GM12878 (cell line): ENCODE measurements at regions not wholly inside any gene's neighbourhood (a gene's known extent, or its start where the extent isn't known, plus 50 kb on each side); places are given as distances from the start of the nearest gene placed in this dataset.
"Not testable (repeated sequence)": the region's sequence is repeated elsewhere in the genome, so short reads cannot be mapped to it uniquely, and the experiment has no call there.

ENCODE experiments used
- ATAC-seq: fragments of 200-7000 bp; cut with Tn5 transposase; 3 replicates; pipeline ENCODE4 v1.9.1; 2020; ENCODE audit warnings: mild to moderate bottlenecking, moderate library complexity
- BruUV-seq: library from RNA; stranded (reverse); fragments of 400-500 nt; replicated peaks from 2 replicates; lab custom pipeline; 2021; lab: Mats Ljungman, UMichigan
- CTCF ChIA-PET: fragments of 300-600 bp; sonication (Branson Sonifier 250); formaldehyde crosslinking; extraction: SDS; loops from one replicate; lab custom pipeline; 2021; ENCODE audit warnings: inconsistent platforms; lab: Yijun Ruan, JAX
- POLR2A ChIA-PET: fragments of 350-600 bp; formaldehyde crosslinking; extraction: SDS; loops from one replicate; lab custom pipeline; 2021; ENCODE audit warnings: inconsistent platforms; lab: Charles Lee
- RAD21 ChIA-PET: fragments of 300-600 bp; sonication (Branson Sonifier 250); formaldehyde crosslinking; loops from one replicate; lab custom pipeline; 2023; ENCODE audit warnings: antibody characterized with exemption; ENCODE audit not compliant: unreplicated experiment; lab: Charles Lee
- SMC1A ChIA-PET: fragments of 300-600 bp; sonication (Branson Sonifier 250); formaldehyde crosslinking; loops from one replicate; lab custom pipeline; 2023; ENCODE audit not compliant: unreplicated experiment, uncharacterized antibody; lab: Charles Lee
- DNase-seq: peaks from one replicate; pipeline ENCODE4 v3.0.0-alpha.2; 2011; ENCODE audit warnings: low read depth, low spot score
- FAIRE-seq: peaks from 3 replicates; lab custom pipeline; 2011; peaks lifted over from hg19 to GRCh38; lab: Jason Lieb, UNC
- H2AFZ ChIP-seq: 2 replicates; pipeline ENCODE4 v1.6.0; 2011; ENCODE audit warnings: low read depth, low read length, control low read depth; ENCODE audit not compliant: control insufficient read depth
- H3K27ac ChIP-seq: 2 replicates; pipeline ENCODE4 v1.5.1; 2011; ENCODE audit warnings: control low read depth; ENCODE audit not compliant: control insufficient read depth, insufficient read depth
- H3K27me3 ChIP-seq, 2 experiments: replicated peaks in 1 of 2; 2 replicates each; pipeline versions ENCODE4 v1.6.0 to v1.6.1; 2011; ENCODE audit warnings: low read length in 1 of 2; ENCODE audit not compliant: control insufficient read depth in 2 of 2, insufficient read depth in 2 of 2
- H3K36me3 ChIP-seq, 2 experiments: 2 replicates each; pipeline ENCODE4 v1.5.1; 2011; ENCODE audit warnings: low read length in 1 of 2; ENCODE audit not compliant: control insufficient read depth in 2 of 2, insufficient read depth in 2 of 2
- H3K4me1 ChIP-seq: 2 replicates; pipeline ENCODE4 v1.6.1; 2011; ENCODE audit warnings: mild to moderate bottlenecking, low read length, moderate library complexity, mixed read lengths; ENCODE audit not compliant: control insufficient read depth, insufficient read depth
- H3K4me2 ChIP-seq: 2 replicates; pipeline ENCODE4 v1.6.0; 2011; ENCODE audit warnings: control low read depth; ENCODE audit not compliant: control insufficient read depth, insufficient read depth
- H3K4me3 ChIP-seq: fragments of 200-600 bp; sonication (generic); 2 replicates; pipeline ENCODE4 v1.5.1; 2016
- H3K79me2 ChIP-seq: 2 replicates; pipeline ENCODE4 v1.6.0; 2011; ENCODE audit warnings: low read length; ENCODE audit not compliant: control insufficient read depth, insufficient read depth
- H3K9ac ChIP-seq: 2 replicates; pipeline ENCODE4 v1.8.0; 2011; ENCODE audit warnings: low read length, control low read depth, mixed read lengths; ENCODE audit not compliant: control insufficient read depth, insufficient read depth
- H3K9me3 ChIP-seq: replicated peaks from 3 replicates; pipeline ENCODE4 v1.5.1; 2011; ENCODE audit warnings: mild to moderate bottlenecking, low read length; ENCODE audit not compliant: control insufficient read depth, insufficient read depth
- H4K20me1 ChIP-seq: 2 replicates; pipeline ENCODE4 v1.6.0; 2011; ENCODE audit not compliant: control insufficient read depth, insufficient read depth
- CBFB ChIP-seq: IDR thresholded peaks from 2 replicates; pipeline ENCODE4 v1.6.1; 2016; ENCODE audit warnings: antibody characterized with exemption, low read depth
- RUNX3 ChIP-seq: IDR thresholded peaks from 2 replicates; pipeline ENCODE4 v1.6.1; 2012; ENCODE audit warnings: low read length, inconsistent platforms
- WGBS: methylation state at CpG from one replicate; pipeline ENCODE4 v1.1.6; 2016; ENCODE audit warnings: low lambda C conversion rate; ENCODE audit not compliant: insufficient replicate concordance, insufficient coverage; ENCODE audit errors: missing lambda C conversion rate; 5-methylcytosine and 5-hydroxymethylcytosine counted together
- in situ Hi-C: fragments of 300-500 bp; cut with MboI; formaldehyde crosslinking; loops from 9 replicates; pipeline ENCODE4 v1.14.3; 2018; ENCODE audit warnings: mixed read lengths
- intact Hi-C: fragments of 100-400 bp; cut with micrococcal nuclease; formaldehyde crosslinking; loops from one replicate; pipeline ENCODE4 v1.14.2; 2022; ENCODE audit not compliant: unreplicated experiment
- TF ChIP-seq, protein P1 (sequence below): IDR thresholded peaks from 2 replicates; pipeline ENCODE4 v1.6.1; 2011; ENCODE audit warnings: borderline replicate concordance, low read depth, mild to moderate bottlenecking, moderate library complexity, mixed read lengths, low read length; ENCODE audit not compliant: insufficient read depth; ENCODE audit errors: extremely low read length

DNA sequence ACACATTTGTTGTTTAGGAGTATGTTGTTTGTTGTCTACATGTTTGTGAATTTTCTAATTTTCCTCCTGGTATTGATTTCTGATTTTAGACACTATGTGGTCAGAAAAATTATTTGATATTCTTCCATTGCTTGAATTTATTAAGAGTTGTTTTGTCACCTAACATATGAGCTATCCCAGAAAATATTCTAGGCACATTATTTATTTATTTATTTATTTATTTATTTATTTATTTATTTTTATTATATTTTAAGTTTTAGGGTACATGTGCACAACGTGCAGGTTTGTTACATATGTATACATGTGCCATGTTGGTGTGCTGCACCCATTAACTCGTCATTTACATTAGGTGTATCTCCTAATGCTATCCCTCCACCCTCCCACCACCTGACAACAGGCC, 320.8 kb upstream of the CCNG1 start:
- in situ Hi-C loops, H3K27ac ChIP-seq, H2AFZ ChIP-seq, BruUV-seq, H3K4me1 ChIP-seq, POLR2A ChIA-PET, SMC1A ChIA-PET, H4K20me1 ChIP-seq, H3K4me2 ChIP-seq, H3K27me3 ChIP-seq, H3K36me3 ChIP-seq, CTCF ChIA-PET, H3K4me3 ChIP-seq, intact Hi-C loops, H3K9ac ChIP-seq, FAIRE-seq, RAD21 ChIA-PET, H3K79me2 ChIP-seq, H3K9me3 ChIP-seq, ATAC-seq, DNase-seq: not testable (repeated sequence)
- 22% methylated on average over 2 of the region's 2 CpGs for WGBS

DNA sequence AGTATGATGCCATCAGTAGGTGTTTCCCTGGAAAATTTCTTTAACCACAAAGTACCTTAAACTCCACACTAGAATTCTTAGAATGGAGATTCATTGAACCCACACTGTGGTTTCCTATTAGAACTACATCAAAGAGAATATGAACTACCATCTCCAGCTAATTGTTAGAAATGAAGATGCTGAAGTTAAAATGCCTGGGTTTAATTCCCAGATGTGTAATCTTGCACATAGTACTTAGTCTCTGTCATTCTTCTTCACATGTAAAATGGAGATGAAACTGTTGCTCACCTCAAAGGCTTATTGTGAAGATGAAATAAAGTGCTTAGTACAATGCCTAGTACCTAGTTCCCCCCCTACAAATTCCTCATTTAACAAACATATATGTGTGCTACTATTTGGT, 303.3 kb upstream of the CCNG1 start:
- Histone ChIP-seq H3K4me2 (no peak overlapping the region), H3K4me1 (no peaks in the 10 kb centered on the region), H2AFZ (no peak overlapping the region), H3K9me3 (no peaks in the 10 kb centered on the region), H3K4me3 (no peak overlapping the region), H3K9ac (no peak overlapping the region)
- no peak for FAIRE-seq
- CTCF ChIA-PET = no interaction called here
- no peak for DNase-seq
- SMC1A ChIA-PET = interaction anchor here (0.8 to 2.9 kb wide), 3 partner anchors 19 to 52 kb away, joined by 3 to 6 read pairs (median 5); no protein-coding TSS in a partner anchor
- TF ChIP-seq, protein P1, sequence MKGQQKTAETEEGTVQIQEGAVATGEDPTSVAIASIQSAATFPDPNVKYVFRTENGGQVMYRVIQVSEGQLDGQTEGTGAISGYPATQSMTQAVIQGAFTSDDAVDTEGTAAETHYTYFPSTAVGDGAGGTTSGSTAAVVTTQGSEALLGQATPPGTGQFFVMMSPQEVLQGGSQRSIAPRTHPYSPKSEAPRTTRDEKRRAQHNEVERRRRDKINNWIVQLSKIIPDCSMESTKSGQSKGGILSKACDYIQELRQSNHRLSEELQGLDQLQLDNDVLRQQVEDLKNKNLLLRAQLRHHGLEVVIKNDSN = no peak
- TF ChIP-seq CBFB (no peak), RUNX3 (peak; percentile 30; the same call in 1 of the 2 replicates)
- TF ChIP-seq, all 136 proteins: peak for 1
- H3K36me3 ChIP-seq = no peaks in the 10 kb centered on the region
- ChIA-PET POLR2A (no interaction called here), RAD21 (no interaction called here)
- intact Hi-C loops = no loop called here
- no TSS peak for BruUV-seq
- no peak for ATAC-seq
- H3K27me3 ChIP-seq = no peaks in the 10 kb centered on the region
- in situ Hi-C loops = no loop called here
- H3K79me2 ChIP-seq = no peaks in the 10 kb centered on the region
- H3K27ac ChIP-seq = no peak overlapping the region
- H4K20me1 ChIP-seq = no peaks in the 10 kb centered on the region
